H1 (cell line): ENCODE measurements at regions not wholly inside any gene's neighbourhood (a gene's known extent, or its start where the extent isn't known, plus 50 kb on each side); places are given as distances from the start of the nearest gene placed in this dataset.

Source experiments
- BCL11A ChIP-seq, 2 experiments: IDR thresholded peaks; one replicate each; pipeline ENCODE4 v1.6.1; 2011; ENCODE audit warnings: low read depth in 2 of 2, low read length in 2 of 2, mild to moderate bottlenecking in 2 of 2
- CBX5 ChIP-seq: fragments of 300-800, 300-1000 bp; sonication (generic); IDR thresholded peaks from 2 replicates; pipeline ENCODE4 v1.7.1; 2016; ENCODE audit warnings: antibody characterized with exemption, low read length, low read depth
- CBX8 ChIP-seq: fragments of 300-800, 300-1000 bp; sonication (generic); IDR thresholded peaks from 2 replicates; pipeline ENCODE4 v1.7.1; 2016; ENCODE audit warnings: low read depth, low read length, borderline replicate concordance
- CHD1 ChIP-seq: IDR thresholded peaks from 2 replicates; pipeline ENCODE4 v1.6.1; 2012; ENCODE audit warnings: low read depth, low read length, improper control_type of control experiment
- CTCF ChIP-seq, 3 experiments: IDR thresholded peaks; 1 replicate in 2 of 3; 2 replicates in 1 of 3; pipeline versions ENCODE4 v1.5.1 to v1.6.1; 2011; ENCODE audit warnings: low read length in 3 of 3, mild to moderate bottlenecking in 3 of 3, inconsistent platforms in 2 of 3, low read depth in 1 of 3, moderate library complexity in 1 of 3; ENCODE audit not compliant: insufficient read depth in 1 of 3; ENCODE audit errors: control extremely low read depth in 1 of 3
- EP300 ChIP-seq, 2 experiments: IDR thresholded peaks; 1 replicate in 1 of 2; 2 replicates in 1 of 2; pipeline ENCODE4 v1.6.1; 2011 to 2012; ENCODE audit warnings: low read depth in 2 of 2, low read length in 2 of 2, mild to moderate bottlenecking in 2 of 2, borderline replicate concordance in 1 of 2, inconsistent platforms in 1 of 2, moderate library complexity in 1 of 2
- JUND ChIP-seq: IDR thresholded peaks from 2 replicates; pipeline ENCODE4 v1.6.1; 2011; ENCODE audit warnings: mild to moderate bottlenecking, improper control_type of control experiment, low read length
- KDM4A ChIP-seq: IDR thresholded peaks from one replicate; pipeline ENCODE4 v1.7.1; 2012; ENCODE audit warnings: low read depth, mild to moderate bottlenecking, moderate library complexity, low read length, inconsistent platforms; ENCODE audit not compliant: severe bottlenecking
- POLR2A ChIP-seq, 2 experiments: IDR thresholded peaks; 1 replicate in 1 of 2; 2 replicates in 1 of 2; pipeline ENCODE4 v1.6.1; 2011; ENCODE audit warnings: low read depth in 2 of 2, low read length in 2 of 2, mild to moderate bottlenecking in 2 of 2; ENCODE audit errors: control extremely low read depth in 1 of 2
- RAD21 ChIP-seq, 2 experiments: IDR thresholded peaks in 1 of 2; conservative IDR thresholded peaks in 1 of 2; 2 replicates each; pipeline ENCODE4 v1.6.1; 2011; ENCODE audit warnings: low read depth in 2 of 2, low read length in 2 of 2, improper control_type of control experiment in 1 of 2, inconsistent platforms in 1 of 2, mild to moderate bottlenecking in 1 of 2, moderate library complexity in 1 of 2
- ZNF274 ChIP-seq: IDR thresholded peaks from 2 replicates; pipeline ENCODE4 v1.7.0; 2012; ENCODE audit warnings: low read length, borderline replicate concordance; ENCODE audit errors: extremely low read depth

- no peak for TF ChIP-seq CBX5
- TF ChIP-seq CTCF (IDR thresholded peaks at IDR 0.05; ENCODE audit: control extremely low read depth in 1 of 3, insufficient read depth in 1 of 3, low read depth in 1 of 3, low read length in 3 of 3) = no peak
- TF ChIP-seq CHD1 = no peak
- TF ChIP-seq KDM4A = no peak
- TF ChIP-seq ZNF274 = no peak
- TF ChIP-seq EP300 (IDR thresholded peaks at IDR 0.05; ENCODE audit: borderline replicate concordance in 1 of 2, low read depth in 2 of 2, low read length in 2 of 2) = no peak
- TF ChIP-seq RAD21 (IDR thresholded peaks at IDR 0.05 in 1 of 2, conservative IDR thresholded peaks at IDR 0.05 in 1 of 2; ENCODE audit: low read depth in 2 of 2, low read length in 2 of 2) = no peak
- no peak for TF ChIP-seq BCL11A (IDR thresholded peaks at IDR 0.05; ENCODE audit: low read depth in 2 of 2, low read length in 2 of 2)
- no peak for TF ChIP-seq JUND
- no peak for TF ChIP-seq CBX8
- no peak for TF ChIP-seq POLR2A (IDR thresholded peaks at IDR 0.05; ENCODE audit: control extremely low read depth in 1 of 2, low read depth in 2 of 2, low read length in 2 of 2)
Observed at GRCh38 chr18:42268186-42268725, 313.2 kb downstream of the PIK3C3 start.
